ENCODE measurements at regions not wholly inside any gene's neighbourhood (a gene's known extent, or its start where the extent isn't known, plus 50 kb on each side); places are given as distances from the start of the nearest gene placed in this dataset.

GRCh38 chr22:44398856-44399837 lies 86.4 kb upstream of the SHISAL1 start:
- FAIRE-seq (no peak), DNase-seq (ENCODE audit: low read depth, low spot score) (no peak)
- Histone ChIP-seq H3K9me3 (replicated peaks; ENCODE audit: control insufficient read depth, insufficient read depth, low read length) (no peaks in the 10 kb centered on the region), H3K79me2 (ENCODE audit: control insufficient read depth, insufficient read depth, low read length) (no peaks in the 10 kb centered on the region), H3K9ac (replicated peaks; ENCODE audit: extremely low read depth, insufficient read depth, low read length) (no peak overlapping the region), H2AFZ (ENCODE audit: low read depth, low read length) (no peak overlapping the region), H3K27ac (ENCODE audit: insufficient read depth, low read depth, low read length) (no peak overlapping the region), H3K4me3 (replicated peaks in 1 of 3; ENCODE audit: insufficient read depth in 1 of 3, low read depth in 1 of 3, low read length in 3 of 3) (no peak overlapping the region), H4K20me1 (replicated peaks; ENCODE audit: control insufficient read depth, extremely low read depth, insufficient read depth, low read length) (no peaks in the 10 kb centered on the region), H3K9me1 (replicated peaks; ENCODE audit: control insufficient read depth, extremely low read depth, insufficient read depth, low read length) (no peaks in the 10 kb centered on the region), H3K36me3 (ENCODE audit: control insufficient read depth in 2 of 2, extremely low read depth in 1 of 2, insufficient read depth in 2 of 2, low read length in 2 of 2) (no peaks in the 10 kb centered on the region), H3K4me2 (ENCODE audit: insufficient read depth, low read length) (no peak overlapping the region), H3K4me1 (ENCODE audit: control insufficient read depth, extremely low read depth, insufficient read depth, low read length) (no peaks in the 10 kb centered on the region), H3K27me3 (ENCODE audit: control insufficient read depth in 2 of 2, insufficient read depth in 2 of 2, low read length in 2 of 2) (no peaks in the 10 kb centered on the region)
- ChIA-PET CTCF (no interaction called here), POLR2A (no interaction called here)
- no peak for TF ChIP-seq POLR2A (IDR thresholded peaks at IDR 0.05; ENCODE audit: low read depth, low read length)
- TF ChIP-seq MAX (IDR thresholded peaks at IDR 0.05; ENCODE audit: insufficient read depth, insufficient read length), result no peak
- no peak for TF ChIP-seq MYC (IDR thresholded peaks at IDR 0.05; ENCODE audit: low read depth, low read length)
- TF ChIP-seq POLR2AphosphoS5 (IDR thresholded peaks at IDR 0.05; ENCODE audit: insufficient read depth, low read depth, low read length), result no peak
- TF ChIP-seq FOS (IDR thresholded peaks at IDR 0.05; ENCODE audit: borderline replicate concordance, insufficient read depth, low read length), result no peak
- TF ChIP-seq CTCF (IDR thresholded peaks at IDR 0.05; ENCODE audit: extremely low read depth in 1 of 2, insufficient read depth in 1 of 2, low read depth in 1 of 2, low read length in 2 of 2), result no peak
- TF ChIP-seq EZH2 (IDR thresholded peaks at IDR 0.05; ENCODE audit: borderline replicate concordance, low read depth, low read length, severe bottlenecking), result no peak
- TF ChIP-seq JUN (IDR thresholded peaks at IDR 0.05; ENCODE audit: borderline replicate concordance, insufficient read depth, insufficient read length, low read depth), result no peak
- no peak for TF ChIP-seq GATA2 (IDR thresholded peaks at IDR 0.05; ENCODE audit: insufficient read depth, insufficient read length, low read depth, low read length)
- BruUV-seq (replicated peaks), result no TSS peak
- intact Hi-C loops (cut with micrococcal nuclease), result no loop called here
- dilution Hi-C loops (cut with MboI; ENCODE audit: extremely low pct_ligation_motif_present, low sequenced_read_pairs), result no loop called here

All from endothelial cell of umbilical vein (primary cell).